SK-N-MC (cell line): ENCODE measurements at regions not wholly inside any gene's neighbourhood (a gene's known extent, or its start where the extent isn't known, plus 50 kb on each side); places are given as distances from the start of the nearest gene placed in this dataset.

Source experiments
- DNase-seq: peaks from one replicate; pipeline ENCODE4 v3.0.0-alpha.2; 2011; ENCODE audit warnings: low read depth, low spot score
- H3K27ac ChIP-seq: fragments of 200-600 bp; sonication (generic); 2 replicates; pipeline ENCODE4 v1.5.1; 2016; ENCODE audit warnings: mixed run types
- H3K36me3 ChIP-seq: fragments of 200-600 bp; sonication (generic); 2 replicates; pipeline ENCODE4 v1.6.1; 2017; ENCODE audit warnings: antibody characterized with exemption, low read length, mixed read lengths; ENCODE audit not compliant: insufficient read depth
- H3K4me3 ChIP-seq: fragments of 200-600 bp; sonication (generic); 2 replicates; pipeline ENCODE4 v1.5.1; 2016
- H3K9ac ChIP-seq: fragments of 200-600 bp; sonication (generic); 2 replicates; pipeline ENCODE4 v1.8.0; 2017; ENCODE audit warnings: mixed run types, mixed read lengths; ENCODE audit not compliant: insufficient read length
- H3K9me3 ChIP-seq: fragments of 200-600 bp; sonication (generic); 2 replicates; pipeline ENCODE4 v1.6.1; 2017; ENCODE audit warnings: low read depth, mild to moderate bottlenecking, antibody characterized with exemption, low read length, moderate library complexity, mixed read lengths
- EZH2 ChIP-seq: fragments of 200-600 bp; sonication (generic); IDR thresholded peaks from one replicate; pipeline ENCODE4 v1.6.1; 2017; ENCODE audit warnings: antibody characterized with exemption
- FOXP2 ChIP-seq: optimal IDR thresholded peaks from 2 replicates; pipeline ENCODE3; 2011; ENCODE audit warnings: mild to moderate bottlenecking, moderate library complexity; ENCODE audit not compliant: insufficient read depth; ENCODE audit errors: extremely low read length, control extremely low read depth
- POLR2AphosphoS5 ChIP-seq: IDR thresholded peaks from 2 replicates; pipeline ENCODE4 v1.6.1; 2012; ENCODE audit warnings: mild to moderate bottlenecking, low read depth, low read length, borderline replicate concordance

- Histone ChIP-seq H3K9ac (no peak overlapping the region), H3K36me3 (no peaks in the 10 kb centered on the region), H3K27ac (no peak overlapping the region), H3K9me3 (no peaks in the 10 kb centered on the region; the same call in 1 of the 2 replicates), H3K4me3 (no peak overlapping the region)
- DNase-seq, result no peak
- TF ChIP-seq POLR2AphosphoS5 (no peak), FOXP2 (no peak), EZH2 (no peak)
These were observed 145.8 kb upstream of the ID2 start for GRCh38 chr2:8535821-8536685.

- TF ChIP-seq EZH2, result no peak
- no peak for TF ChIP-seq FOXP2
- TF ChIP-seq POLR2AphosphoS5, result no peak
- Histone ChIP-seq H3K36me3 (no peaks in the 10 kb centered on the region), H3K9ac (no peak overlapping the region), H3K9me3 (no peaks in the 10 kb centered on the region; the same call in 1 of the 2 replicates), H3K27ac (no peak overlapping the region), H3K4me3 (no peak overlapping the region)
- DNase-seq, result no peak
These were observed 144.9 kb upstream of the ID2 start for GRCh38 chr2:8536686-8537561.

GRCh38 chr2:8537562-8538155 is 144.2 kb upstream of the ID2 start:
- no peak for DNase-seq
- Histone ChIP-seq H3K27ac (no peak overlapping the region), H3K9me3 (no peaks in the 10 kb centered on the region), H3K36me3 (no peaks in the 10 kb centered on the region), H3K4me3 (no peak overlapping the region), H3K9ac (no peak overlapping the region)
- TF ChIP-seq POLR2AphosphoS5, result no peak
- TF ChIP-seq FOXP2, result no peak
- no peak for TF ChIP-seq EZH2

- Histone ChIP-seq H3K36me3 (no peaks in the 10 kb centered on the region), H3K27ac (no peak overlapping the region), H3K9me3 (no peaks in the 10 kb centered on the region), H3K9ac (no peak overlapping the region), H3K4me3 (no peak overlapping the region)
- TF ChIP-seq FOXP2 (no peak), POLR2AphosphoS5 (no peak), EZH2 (no peak)
- no peak for DNase-seq
These were observed 143.3 kb upstream of the ID2 start for GRCh38 chr2:8538531-8538930.

GRCh38 chr2:8538931-8539621 is 142.8 kb upstream of the ID2 start:
- Histone ChIP-seq H3K9ac (no peak overlapping the region), H3K36me3 (no peaks in the 10 kb centered on the region), H3K9me3 (no peaks in the 10 kb centered on the region), H3K27ac (no peak overlapping the region), H3K4me3 (no peak overlapping the region)
- no peak for DNase-seq
- TF ChIP-seq FOXP2, result no peak
- no peak for TF ChIP-seq POLR2AphosphoS5

- H3K9me3 ChIP-seq, result no peaks in the 10 kb centered on the region
- no peak for DNase-seq
- H3K27ac ChIP-seq, result no peak overlapping the region
- H3K9ac ChIP-seq, result no peak overlapping the region
- no peaks in the 10 kb centered on the region for H3K36me3 ChIP-seq
- TF ChIP-seq EZH2 (no peak), POLR2AphosphoS5 (no peak)
- H3K4me3 ChIP-seq, result no peak overlapping the region
These were observed 141.9 kb upstream of the ID2 start for GRCh38 chr2:8539743-8540551.

GRCh38 chr2:8540552-8541055 is 141.3 kb upstream of the ID2 start:
- H3K9me3 ChIP-seq, result no peaks in the 10 kb centered on the region
- H3K4me3 ChIP-seq, result no peak overlapping the region
- H3K9ac ChIP-seq, result no peak overlapping the region
- DNase-seq, result no peak
- no peak for TF ChIP-seq FOXP2
- H3K36me3 ChIP-seq, result no peaks in the 10 kb centered on the region
- H3K27ac ChIP-seq, result no peak overlapping the region
